T-cell (primary cell): ENCODE measurements at regions not wholly inside any gene's neighbourhood (a gene's known extent, or its start where the extent isn't known, plus 50 kb on each side); places are given as distances from the start of the nearest gene placed in this dataset.

ENCODE experiments used
- ATAC-seq, 4 experiments: fragments of 200-7000 bp in 3 of 4; fragments of 150-1000 bp in 1 of 4; cut with Tn5 transposase; replicated peaks in 1 of 4; 1 replicate in 3 of 4; 2 replicates in 1 of 4; pipeline ENCODE4 v1.10.0; 2021; ENCODE audit warnings: moderate library complexity in 3 of 4, mild to moderate bottlenecking in 2 of 4, moderate number of reproducible peaks in 1 of 4
- CTCF ChIA-PET, 2 donors: fragments of 300-600 bp; sonication (Branson Sonifier 250); formaldehyde crosslinking; loops; one replicate each; lab custom pipeline; 2022; ENCODE audit warnings: antibody characterized with exemption in 2 of 2; lab: Charles Lee
- POLR2A ChIA-PET, 2 donors: fragments of 300-600 bp; sonication (Branson Sonifier 250); formaldehyde crosslinking; loops; one replicate each; lab custom pipeline; 2022; ENCODE audit warnings: antibody characterized with exemption in 2 of 2; lab: Charles Lee
- DNase-seq, 35 experiments: peaks; one replicate each; pipeline versions ENCODE4 v3.0.0 to v3.0.0-alpha.2; 2013 to 2023
- H3K27ac ChIP-seq: one replicate; pipeline ENCODE4 v1.5.1; 2013; ENCODE audit warnings: low read length
- H3K27me3 ChIP-seq, 2 experiments: replicated peaks in 1 of 2; 1 replicate in 1 of 2; 2 replicates in 1 of 2; pipeline versions ENCODE4 v1.6.1 to v1.7.0; 2013; ENCODE audit warnings: low read length in 1 of 2, mixed read lengths in 1 of 2; ENCODE audit not compliant: control insufficient read depth in 2 of 2, insufficient read depth in 2 of 2; ENCODE audit errors: extremely low read depth in 1 of 2
- H3K36me3 ChIP-seq, 2 donors: 1 replicate in 1 of 2; 2 replicates in 1 of 2; pipeline versions ENCODE4 v1.6.1 to v1.7.0; 2013; ENCODE audit warnings: low read length in 1 of 2; ENCODE audit not compliant: control insufficient read depth in 2 of 2, insufficient read depth in 1 of 2; ENCODE audit errors: extremely low read depth in 1 of 2
- H3K4me1 ChIP-seq, 2 experiments: 1 replicate in 1 of 2; 2 replicates in 1 of 2; pipeline versions ENCODE4 v1.6.1 to v1.7.0; 2013; ENCODE audit warnings: low read length in 2 of 2, mixed read lengths in 1 of 2; ENCODE audit not compliant: insufficient read depth in 2 of 2, control insufficient read depth in 1 of 2; ENCODE audit errors: extremely low read depth in 1 of 2
- H3K4me3 ChIP-seq, 2 donors: 1 replicate in 1 of 2; 2 replicates in 1 of 2; pipeline versions ENCODE4 v1.5.1 to v1.7.0; 2013; ENCODE audit warnings: mild to moderate bottlenecking in 2 of 2, low read length in 1 of 2, moderate library complexity in 1 of 2; ENCODE audit not compliant: control insufficient read depth in 1 of 2; ENCODE audit errors: extremely low read depth in 1 of 2
- H3K9me3 ChIP-seq: 2 replicates; pipeline ENCODE4 v1.7.0; 2013
- H3K27ac Mint-ChIP-seq, 2 donors: one replicate each; pipeline ENCODE4 v1.8.0; 2020 to 2021; ENCODE audit warnings: mild to moderate bottlenecking in 2 of 2, mixed read lengths in 2 of 2
- H3K27me3 Mint-ChIP-seq, 2 donors: one replicate each; pipeline ENCODE4 v1.8.0; 2021 to 2022; ENCODE audit warnings: mixed read lengths in 2 of 2
- H3K36me3 Mint-ChIP-seq: one replicate; pipeline ENCODE4 v1.8.0; 2021; ENCODE audit warnings: mixed read lengths
- H3K4me1 Mint-ChIP-seq, 3 donors: one replicate each; pipeline ENCODE4 v1.8.0; 2020 to 2022; ENCODE audit warnings: mixed read lengths in 3 of 3, mild to moderate bottlenecking in 1 of 3
- H3K4me3 Mint-ChIP-seq, 3 donors: one replicate each; pipeline ENCODE4 v1.8.0; 2020 to 2022; ENCODE audit warnings: mild to moderate bottlenecking in 3 of 3, mixed read lengths in 3 of 3, moderate library complexity in 3 of 3
- H3K9me3 Mint-ChIP-seq, 3 donors: one replicate each; pipeline ENCODE4 v1.8.0; 2020 to 2022; ENCODE audit warnings: mixed read lengths in 3 of 3
- WGBS: methylation state at CpG from one replicate; pipeline ENCODE4 v1.1.5; 2013; ENCODE audit warnings: missing lambda C conversion rate; ENCODE audit not compliant: insufficient coverage; 5-methylcytosine and 5-hydroxymethylcytosine counted together

- POLR2A ChIA-PET, result no interaction called here
- Histone ChIP-seq H3K4me1 (no peaks in the 10 kb centered on the region), H3K27me3 (no peaks in the 10 kb centered on the region), H3K4me3 (no peak overlapping the region), H3K27ac (no peak overlapping the region), H3K36me3 (no peaks in the 10 kb centered on the region), H3K9me3 (no peaks in the 10 kb centered on the region)
- no CpG with 5 or more reads among the region's 1 CpG for WGBS
- CTCF ChIA-PET, result interaction anchor here in 1 of 2 donors (0.6 kb wide), 1 partner anchor 19 kb away, joined by 3 read pairs; no protein-coding TSS in a partner anchor
- no peaks in the 10 kb centered on the region for H3K36me3 Mint-ChIP-seq
- no peak for ATAC-seq
- no peak overlapping the region for H3K27ac Mint-ChIP-seq
- peaks cover 0 to 5% of the 10 kb centered on the region in 2 donors for H3K27me3 Mint-ChIP-seq
- no peak for DNase-seq
- H3K4me3 Mint-ChIP-seq, result no peak overlapping the region
- H3K9me3 Mint-ChIP-seq, result no peaks in the 10 kb centered on the region
- H3K4me1 Mint-ChIP-seq, result no peaks in the 10 kb centered on the region
These were observed 51.2 kb upstream of the RNF144B start for GRCh38 chr6:18335948-18336347.

GRCh38 chr6:18334251-18334650 lies 52.9 kb upstream of the RNF144B start:
- Mint-ChIP-seq H3K27ac (no peak overlapping the region), H3K27me3 (peaks cover 0 to 6% of the 10 kb centered on the region in 2 donors), H3K9me3 (no peaks in the 10 kb centered on the region), H3K4me1 (no peaks in the 10 kb centered on the region), H3K4me3 (no peak overlapping the region), H3K36me3 (no peaks in the 10 kb centered on the region)
- ATAC-seq (no peak), DNase-seq (no peak)
- no peaks in the 10 kb centered on the region for H3K9me3 ChIP-seq
- WGBS, result 93% methylated on average over 2 of the region's 2 CpGs
- ChIA-PET POLR2A (no interaction called here), CTCF (no interaction called here)
- no peak overlapping the region for H3K27ac ChIP-seq
- no peaks in the 10 kb centered on the region for H3K36me3 ChIP-seq
- no peaks in the 10 kb centered on the region for H3K27me3 ChIP-seq
- no peaks in the 10 kb centered on the region for H3K4me1 ChIP-seq
- no peak overlapping the region for H3K4me3 ChIP-seq

GRCh38 chr6:18330548-18331081 lies 56.5 kb upstream of the RNF144B start:
- no peak for ATAC-seq
- CTCF ChIA-PET, result interaction anchor here in 1 of 2 donors (1.1 kb wide), 1 partner anchor 173 kb away, joined by 3 read pairs; no protein-coding TSS in a partner anchor
- POLR2A ChIA-PET, result no interaction called here

GRCh38 chr6:18329776-18330175 lies 57.4 kb upstream of the RNF144B start:
- no CpG with 5 or more reads among the region's 3 CpGs for WGBS

More at GRCh38 chr6:18330548-18331081, 56.5 kb upstream of the RNF144B start:
- Histone ChIP-seq H3K27me3 (peaks cover 0 to 4% of the 10 kb centered on the region in 2 experiments), H3K36me3 (no peaks in the 10 kb centered on the region), H3K27ac (no peak overlapping the region), H3K4me3 (no peak overlapping the region), H3K4me1 (no peaks in the 10 kb centered on the region), H3K9me3 (no peaks in the 10 kb centered on the region)
- no peaks in the 10 kb centered on the region for H3K36me3 Mint-ChIP-seq
- 92% methylated on average over 3 of the region's 6 CpGs for WGBS
- H3K9me3 Mint-ChIP-seq, result no peaks in the 10 kb centered on the region
- H3K4me1 Mint-ChIP-seq, result peaks cover 0 to 6% (median 0%) of the 10 kb centered on the region in 3 donors
- no peak overlapping the region for H3K4me3 Mint-ChIP-seq
- H3K27ac Mint-ChIP-seq, result no peak overlapping the region
- DNase-seq, result no peak
- H3K27me3 Mint-ChIP-seq, result peaks cover 0 to 10% of the 10 kb centered on the region in 2 donors

GRCh38 chr6:18328540-18328939 lies 58.6 kb upstream of the RNF144B start:
- POLR2A ChIA-PET, result no interaction called here
- H3K36me3 ChIP-seq, result no peaks in the 10 kb centered on the region
- Mint-ChIP-seq H3K4me1 (peaks cover 0 to 6% (median 0%) of the 10 kb centered on the region in 3 donors), H3K27ac (peak overlapping the region in 1 of 2 donors; percentile 9), H3K9me3 (no peaks in the 10 kb centered on the region), H3K4me3 (no peak overlapping the region), H3K27me3 (peaks cover 2 to 7% of the 10 kb centered on the region in 2 donors), H3K36me3 (no peaks in the 10 kb centered on the region)
- no peaks in the 10 kb centered on the region for H3K9me3 ChIP-seq
- H3K4me3 ChIP-seq, result no peak overlapping the region
- H3K27ac ChIP-seq, result no peak overlapping the region
- ATAC-seq, result no peak
- CTCF ChIA-PET, result interaction anchor here in 1 of 2 donors (1.1 to 1.5 kb wide), 3 partner anchors 11 to 178 kb away, joined by 4 to 10 read pairs (median 5); no protein-coding TSS in a partner anchor
- WGBS, result no CpG with 5 or more reads among the region's 3 CpGs
- DNase-seq, result no peak
- no peaks in the 10 kb centered on the region for H3K4me1 ChIP-seq
- H3K27me3 ChIP-seq, result peaks cover 0 to 4% of the 10 kb centered on the region in 2 experiments

More at GRCh38 chr6:18329776-18330175, 57.4 kb upstream of the RNF144B start:
- H3K27me3 ChIP-seq, result peaks cover 0 to 4% of the 10 kb centered on the region in 2 experiments
- CTCF ChIA-PET, result no interaction called here
- H3K4me3 Mint-ChIP-seq, result no peak overlapping the region
- H3K4me1 ChIP-seq, result no peaks in the 10 kb centered on the region
- peaks cover 2 to 10% of the 10 kb centered on the region in 2 donors for H3K27me3 Mint-ChIP-seq
- H3K9me3 ChIP-seq, result no peaks in the 10 kb centered on the region
- no peak overlapping the region for H3K4me3 ChIP-seq
- no peaks in the 10 kb centered on the region for H3K9me3 Mint-ChIP-seq
- no peak overlapping the region for H3K27ac Mint-ChIP-seq
- POLR2A ChIA-PET, result no interaction called here
- peaks cover 0 to 6% (median 0%) of the 10 kb centered on the region in 3 donors for H3K4me1 Mint-ChIP-seq
- H3K36me3 Mint-ChIP-seq, result no peaks in the 10 kb centered on the region
- ATAC-seq (no peak), DNase-seq (no peak)
- no peaks in the 10 kb centered on the region for H3K36me3 ChIP-seq
- no peak overlapping the region for H3K27ac ChIP-seq

- POLR2A ChIA-PET, result no interaction called here
- no peaks in the 10 kb centered on the region for H3K9me3 ChIP-seq
These were observed 59.1 kb upstream of the RNF144B start for GRCh38 chr6:18328070-18328469.

More at GRCh38 chr6:18328070-18328469, 59.1 kb upstream of the RNF144B start:
- Histone ChIP-seq H3K27ac (no peak overlapping the region), H3K4me3 (no peak overlapping the region), H3K27me3 (peaks cover 0 to 4% of the 10 kb centered on the region in 2 experiments), H3K4me1 (no peaks in the 10 kb centered on the region), H3K36me3 (no peaks in the 10 kb centered on the region)
- Mint-ChIP-seq H3K4me1 (peaks cover 0 to 6% (median 0%) of the 10 kb centered on the region in 3 donors), H3K27me3 (peaks cover 2 to 7% of the 10 kb centered on the region in 2 donors), H3K36me3 (no peaks in the 10 kb centered on the region), H3K4me3 (no peak overlapping the region), H3K27ac (no peak overlapping the region), H3K9me3 (no peaks in the 10 kb centered on the region)
- ATAC-seq (no peak), DNase-seq (no peak)
- CTCF ChIA-PET, result interaction anchor here (0.7 to 1.5 kb wide), 6 partner anchors 10 to 178 kb away, joined by 3 to 10 read pairs (median 4); no protein-coding TSS in a partner anchor
- no CpG with 5 or more reads among the region's 2 CpGs for WGBS
